ENCODE measurements at regions not wholly inside any gene's neighbourhood (a gene's known extent, or its start where the extent isn't known, plus 50 kb on each side); places are given as distances from the start of the nearest gene placed in this dataset.
"Not testable (repeated sequence)": the region's sequence is repeated elsewhere in the genome, so short reads cannot be mapped to it uniquely, and the experiment has no call there.

DNA sequence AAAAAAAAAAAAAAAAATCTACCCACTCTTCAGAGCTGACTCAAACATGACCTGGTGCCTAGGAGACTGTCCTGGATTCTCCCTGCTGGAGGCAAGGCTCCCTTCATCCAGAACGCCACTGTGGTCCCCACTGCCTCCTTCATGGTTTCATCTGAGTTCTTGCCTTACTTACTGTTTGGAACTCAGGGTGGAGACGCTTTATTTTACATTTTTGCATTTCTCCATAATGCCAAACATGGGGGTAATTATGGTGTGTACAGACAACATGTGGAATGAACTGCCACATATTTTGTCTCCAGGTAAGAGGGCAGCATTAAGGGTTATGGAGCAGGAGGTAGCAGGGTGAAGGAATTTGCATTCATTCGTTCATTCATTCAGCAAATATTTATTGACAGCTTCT lies 58.1 kb upstream of the KCNK12 start:
- H3K4me3 ChIP-seq (ENCODE audit: low read depth, low read length), result no peak overlapping the region
- no peak for DNase-seq (ENCODE audit: low read depth)
- TF ChIP-seq, protein P1, sequence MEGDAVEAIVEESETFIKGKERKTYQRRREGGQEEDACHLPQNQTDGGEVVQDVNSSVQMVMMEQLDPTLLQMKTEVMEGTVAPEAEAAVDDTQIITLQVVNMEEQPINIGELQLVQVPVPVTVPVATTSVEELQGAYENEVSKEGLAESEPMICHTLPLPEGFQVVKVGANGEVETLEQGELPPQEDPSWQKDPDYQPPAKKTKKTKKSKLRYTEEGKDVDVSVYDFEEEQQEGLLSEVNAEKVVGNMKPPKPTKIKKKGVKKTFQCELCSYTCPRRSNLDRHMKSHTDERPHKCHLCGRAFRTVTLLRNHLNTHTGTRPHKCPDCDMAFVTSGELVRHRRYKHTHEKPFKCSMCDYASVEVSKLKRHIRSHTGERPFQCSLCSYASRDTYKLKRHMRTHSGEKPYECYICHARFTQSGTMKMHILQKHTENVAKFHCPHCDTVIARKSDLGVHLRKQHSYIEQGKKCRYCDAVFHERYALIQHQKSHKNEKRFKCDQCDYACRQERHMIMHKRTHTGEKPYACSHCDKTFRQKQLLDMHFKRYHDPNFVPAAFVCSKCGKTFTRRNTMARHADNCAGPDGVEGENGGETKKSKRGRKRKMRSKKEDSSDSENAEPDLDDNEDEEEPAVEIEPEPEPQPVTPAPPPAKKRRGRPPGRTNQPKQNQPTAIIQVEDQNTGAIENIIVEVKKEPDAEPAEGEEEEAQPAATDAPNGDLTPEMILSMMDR (conservative IDR thresholded peaks at IDR 0.05; ENCODE audit: low read depth, low read length), result no peak

DNA sequence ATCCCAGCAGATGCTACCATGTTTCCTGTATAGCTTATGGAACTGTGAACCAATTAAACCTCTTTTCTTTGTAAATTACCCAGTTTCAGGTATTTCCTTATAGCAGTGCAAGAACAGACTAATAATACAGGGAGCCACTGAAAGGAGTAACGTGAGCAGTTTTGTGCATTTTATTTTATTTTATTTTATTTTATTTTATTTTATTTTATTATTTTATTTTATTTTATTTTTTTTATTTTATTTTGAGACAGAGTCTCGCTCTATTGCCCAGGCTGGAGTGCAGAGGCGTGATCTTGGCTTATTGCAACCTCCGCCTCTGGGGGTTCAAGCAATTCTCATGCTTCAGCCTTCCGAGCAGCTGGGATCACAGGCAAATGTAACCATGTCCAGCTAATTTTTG lies 55.9 kb upstream of the KCNK12 start:
- no peak overlapping the region for H3K4me3 ChIP-seq (ENCODE audit: low read depth, low read length)
- TF ChIP-seq, protein P1 (conservative IDR thresholded peaks at IDR 0.05; ENCODE audit: low read depth, low read length), result no peak
- no peak for DNase-seq (ENCODE audit: low read depth)

DNA sequence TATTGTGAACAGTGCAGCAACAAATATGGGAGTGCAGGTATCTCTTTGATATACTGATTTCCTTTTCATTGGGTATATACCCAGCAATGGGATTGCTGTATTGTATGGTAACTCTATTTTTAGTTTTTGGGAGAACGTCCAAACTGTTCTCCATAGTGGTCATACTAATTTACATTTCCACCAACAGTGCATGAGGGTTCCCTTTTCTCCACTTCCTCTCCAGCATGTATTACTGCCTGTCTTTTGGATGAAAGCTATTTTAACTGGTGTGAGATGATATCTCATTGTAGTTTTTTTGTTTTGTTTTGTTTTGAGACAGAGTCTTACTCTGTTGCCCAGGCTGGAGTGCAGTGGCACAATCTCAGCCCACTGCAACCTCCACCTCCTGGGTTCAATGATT lies 52.4 kb upstream of the KCNK12 start:
- H3K4me3 ChIP-seq (ENCODE audit: low read depth, low read length); DNase-seq (ENCODE audit: low read depth): not testable (repeated sequence)

DNA sequence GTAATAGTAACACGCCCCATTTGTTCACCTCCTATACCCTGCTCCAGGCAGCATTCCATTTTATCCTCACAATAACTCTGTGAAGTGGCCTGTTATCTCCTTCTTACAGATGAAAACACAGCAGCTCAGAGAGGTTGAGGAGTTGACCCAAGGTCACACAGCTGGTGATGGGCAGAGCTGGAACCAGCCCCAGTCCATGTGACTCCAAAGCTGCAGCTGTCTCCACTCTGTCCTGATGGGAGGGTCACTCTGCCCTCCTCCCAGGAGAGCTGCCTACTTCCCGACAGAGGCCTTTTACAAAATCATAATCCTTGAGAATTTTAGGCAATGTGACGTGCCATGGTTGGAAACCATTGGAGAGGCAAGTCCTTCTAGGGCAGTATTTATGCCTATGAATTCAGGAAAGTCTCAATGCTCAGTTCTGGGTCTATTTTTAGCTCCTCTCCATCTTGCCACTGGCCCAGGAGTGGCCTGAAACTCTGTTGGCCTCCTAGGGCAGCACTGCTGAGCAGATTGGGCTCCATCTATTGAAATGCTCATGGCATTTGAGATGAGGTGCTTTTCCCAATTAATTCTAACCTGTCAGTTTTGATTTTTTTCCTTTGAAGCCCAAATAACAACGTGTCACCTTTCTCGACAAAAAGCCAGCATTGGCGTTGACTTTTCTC lies 50.1 kb upstream of the KCNK12 start:
- TF ChIP-seq, protein P1 (conservative IDR thresholded peaks at IDR 0.05; ENCODE audit: low read depth, low read length), result no peak
- H3K4me3 ChIP-seq (ENCODE audit: low read depth, low read length), result no peak overlapping the region
- no peak for DNase-seq (ENCODE audit: low read depth)
